Stimulated activated CD8-positive, alpha-beta memory T cell treated with anti-CD3 and anti-CD28 coated beads, Interleukin-15, amount 100 ng/mL, for 4 hours (primary cell): ENCODE measurements at regions not wholly inside any gene's neighbourhood (a gene's known extent, or its start where the extent isn't known, plus 50 kb on each side); places are given as distances from the start of the nearest gene placed in this dataset.
A peak's percentile ranks its signal among the peaks of the same experiment; 100 is the strongest.
"Not testable (repeated sequence)": the region's sequence is repeated elsewhere in the genome, so short reads cannot be mapped to it uniquely, and the experiment has no call there.

Source experiments
- DNase-seq, 2 donors: peaks; one replicate each; pipeline ENCODE4 v3.0.0-alpha.2; 2020; ENCODE audit warnings: low read depth in 2 of 2

GRCh38 chr3:66552846-66553245, 52.0 kb upstream of the LRIG1 start:
- DNase-seq = no peak

GRCh38 chr3:66553441-66554113, 52.8 kb upstream of the LRIG1 start:
- DNase-seq = no peak

- DNase-seq = no peak
These were observed 53.4 kb upstream of the LRIG1 start for GRCh38 chr3:66554178-66554577.

DNA sequence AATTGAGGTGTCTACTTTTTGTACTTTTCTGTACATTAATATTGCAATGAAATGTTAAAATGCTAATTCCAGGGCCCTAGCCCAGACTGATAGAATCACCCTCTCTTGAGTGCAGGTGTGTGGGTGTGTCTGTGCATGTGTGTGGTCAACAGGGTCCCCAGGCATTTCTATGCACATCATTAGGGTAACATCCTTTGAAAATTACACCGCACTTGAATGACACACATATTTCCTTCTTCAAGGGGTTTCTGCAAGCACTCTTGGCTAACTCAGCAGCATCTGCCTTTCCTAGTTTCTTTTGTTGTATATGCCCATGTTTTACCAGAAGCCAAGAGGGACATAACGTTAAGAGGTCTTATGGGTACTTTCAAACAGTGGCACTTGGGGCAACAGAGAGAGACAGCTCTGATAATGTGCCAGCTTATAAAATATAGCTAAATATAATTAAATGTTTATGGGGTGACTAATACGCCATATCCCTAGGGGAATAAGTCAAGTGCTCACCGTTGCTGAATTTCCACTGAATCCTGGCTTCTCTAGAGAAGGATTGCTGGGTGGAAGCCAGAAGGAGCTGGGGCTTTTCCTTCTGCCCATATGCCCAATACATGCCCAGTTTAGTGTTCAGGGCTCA, 54.5 kb upstream of the LRIG1 start:
- no peak for DNase-seq

GRCh38 chr3:66557170-66557569, 56.3 kb upstream of the LRIG1 start:
- no peak for DNase-seq

DNA sequence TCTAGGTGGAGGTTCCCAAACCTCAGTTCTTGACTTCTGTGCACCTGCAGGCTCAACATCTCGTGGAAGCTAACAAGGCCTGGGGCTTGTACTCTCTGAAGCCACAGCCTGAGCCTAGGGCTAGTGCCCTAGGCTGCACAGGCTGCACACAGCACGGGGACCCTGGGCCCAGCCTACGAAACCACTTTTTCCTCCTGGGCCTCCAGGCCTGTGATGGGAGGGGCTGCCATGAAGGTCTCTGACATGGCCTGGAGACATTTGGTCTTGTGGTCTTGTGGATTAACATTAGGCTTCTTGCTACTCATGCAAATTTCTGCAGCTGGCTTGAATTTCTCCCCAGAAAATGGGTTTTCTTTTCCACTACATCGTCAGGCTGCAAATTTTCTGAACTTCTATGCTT, 59.1 kb upstream of the LRIG1 start:
- DNase-seq = not testable (repeated sequence)

DNA sequence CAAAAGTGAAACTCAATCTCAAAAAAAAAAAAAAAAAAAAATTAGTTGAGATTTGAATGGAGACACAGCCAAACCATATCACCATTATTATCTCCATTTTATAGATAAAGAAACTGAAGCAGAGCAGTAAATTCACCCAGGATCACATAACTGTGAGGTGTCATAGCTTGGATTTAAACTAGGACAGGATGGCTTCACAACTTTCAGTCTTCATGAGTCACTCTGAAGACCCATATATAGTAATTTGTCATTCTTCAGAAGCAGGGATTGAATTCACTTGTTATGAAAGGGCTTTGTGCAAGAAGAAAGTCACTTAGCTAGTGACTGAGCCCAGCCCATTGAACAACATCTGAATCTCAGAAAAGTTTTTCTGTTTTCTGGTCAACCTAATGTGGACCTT, 60.5 kb upstream of the LRIG1 start:
- no peak for DNase-seq

DNA sequence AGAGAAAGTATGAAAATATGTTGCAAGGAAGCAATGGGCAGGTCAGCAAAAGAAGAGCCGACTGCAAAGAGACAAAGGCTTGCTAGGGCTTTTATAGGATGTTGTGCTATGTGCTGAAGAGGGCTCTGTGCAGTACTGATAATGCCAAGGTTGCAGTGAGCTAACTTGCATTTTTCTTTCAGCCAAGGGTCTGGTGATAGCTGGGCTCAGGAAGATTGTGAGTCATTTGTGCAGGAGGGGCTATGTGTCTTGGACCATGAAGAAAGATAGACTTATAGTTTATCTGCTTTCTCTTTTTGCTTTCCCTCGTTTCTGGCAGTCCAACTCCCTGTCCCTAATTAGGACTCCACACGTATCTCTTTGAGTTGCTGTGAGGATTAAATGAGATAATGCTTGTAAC, 64.5 kb upstream of the LRIG1 start:
- no peak for DNase-seq

GRCh38 chr3:66567077-66567476, 66.3 kb upstream of the LRIG1 start:
- no peak for DNase-seq

DNA sequence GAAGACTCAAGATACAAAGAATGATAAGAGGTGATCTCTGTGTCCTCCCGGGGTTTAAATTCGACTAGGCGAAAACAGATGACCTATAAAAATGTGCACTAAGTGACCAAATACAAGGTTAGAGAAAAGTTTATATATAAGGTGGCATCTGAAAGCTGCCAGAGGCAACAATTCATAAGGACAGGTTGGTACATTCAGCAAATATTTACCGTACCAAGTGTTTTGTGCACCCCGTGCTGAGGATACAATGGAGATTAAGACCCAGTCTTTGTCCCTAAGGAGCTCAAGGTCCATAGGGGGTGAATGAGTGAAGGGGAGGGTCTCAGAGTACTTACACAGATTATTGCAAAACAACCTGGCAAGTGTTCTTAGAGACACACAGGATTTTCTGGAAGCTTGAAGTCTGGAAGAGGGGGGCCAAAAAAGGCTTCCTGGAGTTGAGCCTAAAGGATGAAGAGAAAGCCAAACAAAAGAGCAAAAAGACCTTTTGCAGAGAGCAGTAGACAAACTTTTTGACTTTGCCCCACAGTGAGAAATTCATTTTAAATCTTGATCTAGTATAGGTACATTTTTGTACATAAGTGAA, 71.4 kb upstream of the LRIG1 start:
- DNase-seq = no peak

DNA sequence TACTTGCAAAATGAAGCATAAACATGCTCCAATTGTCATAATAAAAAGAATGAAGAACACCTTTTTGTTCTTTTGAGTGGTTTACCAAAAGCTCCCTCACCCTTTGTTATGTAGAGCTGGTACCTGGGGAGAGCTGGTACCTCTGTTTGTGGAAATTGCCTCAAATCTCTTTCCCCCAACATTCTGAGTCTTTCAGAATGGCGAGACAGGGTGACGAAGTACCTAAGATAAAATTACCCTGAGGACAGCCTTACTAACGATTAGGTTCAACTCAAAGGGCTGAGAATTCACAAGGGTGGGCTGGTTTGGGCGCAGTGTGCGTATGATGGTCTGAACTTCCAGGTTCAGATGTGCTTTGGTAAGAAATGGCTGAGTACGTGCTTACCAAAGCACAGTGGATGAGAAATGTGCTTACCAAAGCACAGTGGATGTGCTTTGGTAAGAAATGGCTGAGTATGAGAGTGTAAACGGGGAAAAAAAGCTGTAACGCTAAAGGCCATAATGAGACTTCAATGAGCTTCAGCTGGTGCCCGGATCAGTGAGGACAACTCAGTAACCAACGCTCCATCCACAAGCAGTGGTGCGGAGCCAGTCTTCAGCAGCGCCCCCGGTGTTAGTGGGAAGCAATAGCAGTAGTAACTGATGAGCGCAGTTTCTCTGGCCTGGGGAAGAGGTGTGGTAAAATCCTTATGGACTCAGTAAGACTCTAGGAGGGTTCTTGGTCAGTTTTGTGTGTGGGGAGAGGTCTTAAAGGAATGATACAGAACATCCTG, 72.3 kb upstream of the LRIG1 start:
- DNase-seq = no peak

DNA sequence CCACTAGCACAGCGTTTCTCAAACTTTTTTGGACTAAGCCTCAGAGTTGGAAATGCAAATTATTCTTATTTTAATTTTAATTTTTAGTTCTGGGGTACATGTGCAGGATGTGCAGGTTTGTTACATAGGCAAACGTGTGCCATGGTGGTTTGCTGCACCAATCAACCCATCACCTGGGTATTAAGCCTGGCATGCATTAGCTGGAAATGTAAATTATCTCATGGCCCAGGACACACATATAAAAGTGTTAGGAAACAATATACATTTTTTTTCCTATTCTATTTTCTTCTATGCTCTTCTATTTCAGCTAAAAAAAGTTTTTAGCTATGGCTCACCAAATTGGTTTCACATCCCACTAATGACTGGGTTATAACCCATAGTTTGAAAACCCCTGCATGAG, 73.3 kb upstream of the LRIG1 start:
- DNase-seq = no peak

DNA sequence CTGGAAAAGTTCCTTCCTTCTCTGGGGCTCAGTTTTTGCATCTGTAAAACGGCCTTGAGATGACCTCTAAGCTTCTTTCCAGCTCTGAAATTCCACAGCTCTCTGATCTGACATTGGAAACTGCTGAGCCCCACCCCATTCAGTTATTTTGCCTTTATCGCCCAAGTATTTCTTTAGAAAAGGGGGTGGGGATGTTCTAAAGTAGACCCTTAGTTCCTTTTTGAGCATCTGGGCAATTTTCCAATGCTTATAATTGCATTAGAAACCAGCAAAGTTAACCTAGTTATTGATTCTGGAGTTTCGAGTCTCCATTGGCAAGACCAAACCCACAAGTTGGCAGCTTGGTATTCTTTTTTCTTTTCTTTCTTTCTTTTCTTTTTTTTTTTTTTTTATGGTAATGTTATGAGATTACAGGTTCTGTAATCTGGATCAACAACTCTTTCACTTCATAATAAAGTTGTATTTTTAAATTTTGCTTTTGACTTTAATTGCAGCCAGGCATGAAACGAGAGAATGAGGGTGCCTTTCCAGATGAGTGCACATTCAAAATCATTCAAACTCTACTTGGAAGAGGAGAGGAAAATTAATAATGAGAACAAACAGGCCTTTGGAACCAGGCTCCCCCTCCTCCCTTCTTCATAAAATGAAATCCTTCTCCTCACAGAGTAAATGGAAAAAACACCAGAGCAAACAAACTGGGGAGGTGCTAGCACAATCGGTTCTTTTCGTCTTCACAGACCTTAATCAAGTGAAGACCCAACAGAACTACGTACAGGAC, 76.8 kb upstream of the LRIG1 start:
- DNase-seq = no peak

GRCh38 chr3:66581256-66581655, 80.4 kb upstream of the LRIG1 start:
- no peak for DNase-seq

GRCh38 chr3:66582721-66583423, 82.0 kb upstream of the LRIG1 start:
- peak; percentile 23 to 26 for DNase-seq

GRCh38 chr3:66583424-66584040, 82.7 kb upstream of the LRIG1 start:
- no peak for DNase-seq

GRCh38 chr3:66585520-66586095, 84.8 kb upstream of the LRIG1 start:
- no peak for DNase-seq

DNA sequence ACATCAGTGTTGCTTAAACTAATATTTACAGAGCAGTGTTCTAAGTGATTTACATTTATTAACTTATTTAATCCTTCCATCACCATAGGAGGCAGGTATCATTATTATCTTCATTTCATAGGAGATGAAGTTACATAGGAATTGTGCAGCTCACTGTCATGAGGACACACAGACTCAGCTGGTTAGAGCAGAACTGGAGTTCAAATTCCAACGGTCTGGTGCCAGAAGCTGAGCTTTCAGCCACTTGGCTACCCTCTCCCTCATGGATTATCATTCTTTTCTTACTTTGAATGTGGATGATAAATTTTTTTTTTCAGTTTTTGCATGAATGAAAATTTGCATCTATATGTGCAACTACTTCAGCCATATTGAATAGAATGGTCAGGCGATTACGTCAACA, 86.0 kb upstream of the LRIG1 start:
- no peak for DNase-seq

DNA sequence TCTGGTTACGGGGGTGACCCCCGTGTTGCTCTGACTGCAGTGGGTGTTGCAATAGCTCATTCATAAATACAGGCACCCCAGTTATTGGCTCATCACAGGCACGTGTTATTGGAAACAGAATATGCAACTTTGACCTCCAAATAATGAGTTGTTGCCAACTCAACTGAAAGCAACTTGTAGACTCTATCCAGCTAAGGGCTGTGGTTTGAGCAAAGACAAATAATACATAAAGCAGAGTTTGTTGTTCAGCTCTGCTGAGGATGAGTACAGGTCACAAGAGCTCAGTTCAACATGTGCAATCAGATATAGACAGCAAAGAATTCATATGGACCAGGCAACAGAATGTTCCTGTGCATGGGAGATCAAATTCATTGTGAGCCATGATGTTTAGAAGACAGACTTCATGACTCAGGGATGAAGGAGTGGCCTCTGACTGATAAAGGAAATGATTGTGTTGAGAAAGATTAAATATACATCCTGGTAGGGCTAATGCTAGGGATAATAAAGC, 87.6 kb upstream of the LRIG1 start:
- no peak for DNase-seq
